ENCODE measurements at regions not wholly inside any gene's neighbourhood (a gene's known extent, or its start where the extent isn't known, plus 50 kb on each side); places are given as distances from the start of the nearest gene placed in this dataset.

- Mint-ChIP-seq H3K9me3 (no peaks in the 10 kb centered on the region), H3K36me3 (ENCODE audit: low read depth) (no peaks in the 10 kb centered on the region), H3K4me1 (ENCODE audit: low read depth) (no peaks in the 10 kb centered on the region), H3K4me3 (no peak overlapping the region), H3K27me3 (ENCODE audit: insufficient read depth) (no peaks in the 10 kb centered on the region; the same call in 1 of the 2 replicates), H3K27ac (no peak overlapping the region)
- no peak for DNase-seq
- TF ChIP-seq CTCF (IDR thresholded peaks at IDR 0.05): no peak
Measured at GRCh38 chr5:35384658-35385057, 154.4 kb upstream of the PRLR start.

DNA sequence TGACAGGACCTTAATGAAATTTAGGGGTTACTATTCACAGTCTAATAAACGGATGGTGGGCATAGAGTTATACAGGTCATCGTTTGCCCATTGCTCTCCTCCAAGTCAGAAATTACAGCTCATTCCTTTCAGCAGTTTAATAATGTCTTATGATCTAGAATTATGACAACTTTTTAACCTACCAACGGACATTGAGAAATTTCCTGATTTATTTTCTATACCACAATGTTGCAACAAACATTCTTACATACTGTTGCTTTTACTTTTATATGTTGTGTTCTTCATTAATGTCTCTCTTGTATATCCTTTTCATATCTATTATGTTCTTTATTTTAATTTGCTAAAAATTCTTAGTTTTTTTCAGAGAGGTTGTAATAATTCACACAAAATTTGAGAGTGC lies 152.8 kb upstream of the PRLR start:
- no peaks in the 10 kb centered on the region for H3K27me3 Mint-ChIP-seq (ENCODE audit: insufficient read depth)
- H3K36me3 Mint-ChIP-seq (ENCODE audit: low read depth): no peaks in the 10 kb centered on the region
- H3K27ac Mint-ChIP-seq: no peak overlapping the region
- no peak for TF ChIP-seq CTCF (IDR thresholded peaks at IDR 0.05)
- no peaks in the 10 kb centered on the region for H3K4me1 Mint-ChIP-seq (ENCODE audit: low read depth)
- no peaks in the 10 kb centered on the region for H3K9me3 Mint-ChIP-seq
- no peak for DNase-seq
- no peak overlapping the region for H3K4me3 Mint-ChIP-seq

- Mint-ChIP-seq H3K9me3 (no peaks in the 10 kb centered on the region), H3K4me1 (ENCODE audit: low read depth) (no peaks in the 10 kb centered on the region), H3K27ac (no peak overlapping the region), H3K27me3 (ENCODE audit: insufficient read depth) (no peaks in the 10 kb centered on the region), H3K4me3 (no peak overlapping the region), H3K36me3 (ENCODE audit: low read depth) (no peaks in the 10 kb centered on the region)
- no peak for DNase-seq
- no peak for TF ChIP-seq CTCF (IDR thresholded peaks at IDR 0.05)
Measured at GRCh38 chr5:35377653-35378052, 147.4 kb upstream of the PRLR start.

GRCh38 chr5:35374584-35374983 lies 144.3 kb upstream of the PRLR start:
- no peak for TF ChIP-seq CTCF (IDR thresholded peaks at IDR 0.05)
- no peak for DNase-seq
- Mint-ChIP-seq H3K27me3 (ENCODE audit: insufficient read depth) (no peaks in the 10 kb centered on the region), H3K36me3 (ENCODE audit: low read depth) (no peaks in the 10 kb centered on the region), H3K4me1 (ENCODE audit: low read depth) (no peaks in the 10 kb centered on the region), H3K27ac (no peak overlapping the region), H3K9me3 (no peaks in the 10 kb centered on the region), H3K4me3 (no peak overlapping the region)

GRCh38 chr5:35373249-35373648 lies 143.0 kb upstream of the PRLR start:
- H3K27me3 Mint-ChIP-seq (ENCODE audit: insufficient read depth): no peaks in the 10 kb centered on the region
- no peaks in the 10 kb centered on the region for H3K4me1 Mint-ChIP-seq (ENCODE audit: low read depth)
- no peaks in the 10 kb centered on the region for H3K36me3 Mint-ChIP-seq (ENCODE audit: low read depth)
- H3K27ac Mint-ChIP-seq: no peak overlapping the region
- DNase-seq: no peak
- no peaks in the 10 kb centered on the region for H3K9me3 Mint-ChIP-seq
- H3K4me3 Mint-ChIP-seq: no peak overlapping the region
- TF ChIP-seq CTCF (IDR thresholded peaks at IDR 0.05): no peak

- DNase-seq: no peak
- Mint-ChIP-seq H3K27ac (no peak overlapping the region), H3K27me3 (ENCODE audit: insufficient read depth) (no peaks in the 10 kb centered on the region), H3K36me3 (ENCODE audit: low read depth) (no peaks in the 10 kb centered on the region), H3K9me3 (no peaks in the 10 kb centered on the region), H3K4me3 (no peak overlapping the region), H3K4me1 (ENCODE audit: low read depth) (no peaks in the 10 kb centered on the region)
- TF ChIP-seq CTCF (IDR thresholded peaks at IDR 0.05): no peak
Measured at GRCh38 chr5:35372482-35372881, 142.2 kb upstream of the PRLR start.

Measured in HFFc6 (cell line).